Panc1 (cell line): ENCODE measurements at regions not wholly inside any gene's neighbourhood (a gene's known extent, or its start where the extent isn't known, plus 50 kb on each side); places are given as distances from the start of the nearest gene placed in this dataset.

Experiments
- ATAC-seq: fragments of 200-7000 bp; cut with Tn5 transposase; 2 replicates; pipeline ENCODE4 v1.9.1; 2020; ENCODE audit warnings: mild to moderate bottlenecking, moderate library complexity
- BruUV-seq: library from RNA; stranded (reverse); fragments of 400-500 nt; replicated peaks from 2 replicates; lab custom pipeline; 2021; lab: Mats Ljungman, UMichigan
- CTCF ChIA-PET: fragments of 300-600 bp; sonication (Branson Sonifier 250); formaldehyde crosslinking; loops from one replicate; lab custom pipeline; 2022; ENCODE audit warnings: antibody characterized with exemption; lab: Charles Lee
- POLR2A ChIA-PET: fragments of 300-600 bp; sonication (Branson Sonifier 250); formaldehyde crosslinking; loops from one replicate; lab custom pipeline; 2022; ENCODE audit warnings: antibody characterized with exemption; lab: Charles Lee
- DNase-seq: peaks from one replicate; pipeline ENCODE4 v3.0.0-alpha.2; 2010; ENCODE audit warnings: low read depth, low spot score
- H3K27ac ChIP-seq: 2 replicates; pipeline ENCODE4 v1.5.1; 2011; ENCODE audit warnings: mild to moderate bottlenecking, low read length, inconsistent platforms
- H3K27me3 ChIP-seq: fragments of 200-500 bp; sonication (Bioruptor generic); 2 replicates; pipeline ENCODE4 v1.6.0; 2014; ENCODE audit warnings: low read length, inconsistent platforms; ENCODE audit not compliant: control insufficient read depth, insufficient read depth
- H3K36me3 ChIP-seq: fragments of 200-500 bp; sonication (Bioruptor generic); 2 replicates; pipeline ENCODE4 v1.5.1; 2014; ENCODE audit warnings: inconsistent platforms, mild to moderate bottlenecking, low read length, moderate library complexity; ENCODE audit not compliant: control insufficient read depth, insufficient read depth
- H3K4me1 ChIP-seq: 2 replicates; pipeline ENCODE4 v1.5.1; 2011; ENCODE audit warnings: inconsistent platforms, mild to moderate bottlenecking, low read length, moderate library complexity; ENCODE audit not compliant: control insufficient read depth, insufficient read depth
- H3K4me3 ChIP-seq, 2 experiments: 2 replicates each; pipeline ENCODE4 v1.5.1; 2011 to 2012; ENCODE audit warnings: low read depth in 2 of 2, low read length in 2 of 2, mild to moderate bottlenecking in 2 of 2, inconsistent platforms in 1 of 2, moderate library complexity in 1 of 2
- H3K9me3 ChIP-seq: fragments of 200-500 bp; sonication (Bioruptor generic); 2 replicates; pipeline ENCODE4 v1.5.1; 2014; ENCODE audit warnings: low read depth, mild to moderate bottlenecking, inconsistent platforms, low read length, moderate library complexity; ENCODE audit not compliant: control insufficient read depth, insufficient read depth
- POLR2AphosphoS5 ChIP-seq: IDR thresholded peaks from 2 replicates; pipeline ENCODE4 v1.6.1; 2012; ENCODE audit warnings: mild to moderate bottlenecking, low read depth, low read length, moderate library complexity
- REST ChIP-seq, 2 experiments: IDR thresholded peaks; 2 replicates each; pipeline ENCODE4 v1.6.1; 2011 to 2012; ENCODE audit warnings: low read depth in 2 of 2, control low read depth in 1 of 2, low read length in 1 of 2, mild to moderate bottlenecking in 1 of 2, moderate library complexity in 1 of 2; ENCODE audit not compliant: insufficient read depth in 1 of 2
- SIN3A ChIP-seq: IDR thresholded peaks from 2 replicates; pipeline ENCODE4 v1.6.1; 2012; ENCODE audit warnings: low read depth, mild to moderate bottlenecking, low read length, moderate library complexity, borderline replicate concordance; ENCODE audit not compliant: insufficient read depth
- TCF7L2 ChIP-seq: IDR thresholded peaks from 2 replicates; pipeline ENCODE4 v1.6.1; 2011; ENCODE audit warnings: mild to moderate bottlenecking, low read depth, low read length, inconsistent platforms
- in situ Hi-C: cut with HindIII; loops from 2 replicates; pipeline ENCODE4 v1.10.0; 2016; ENCODE audit warnings: low sequenced_read_pairs, low pct_unique_long_range_greater_than_20kb
- intact Hi-C: fragments of 100-400 bp; cut with micrococcal nuclease; formaldehyde crosslinking; loops from one replicate; pipeline ENCODE4 v1.10.0; 2022; ENCODE audit not compliant: unreplicated experiment
- TF ChIP-seq, protein P1 (sequence below): fragments of 450-650 bp; IDR thresholded peaks from 2 replicates; pipeline ENCODE4 v1.5.1; 2017; ENCODE audit warnings: mild to moderate bottlenecking

DNA sequence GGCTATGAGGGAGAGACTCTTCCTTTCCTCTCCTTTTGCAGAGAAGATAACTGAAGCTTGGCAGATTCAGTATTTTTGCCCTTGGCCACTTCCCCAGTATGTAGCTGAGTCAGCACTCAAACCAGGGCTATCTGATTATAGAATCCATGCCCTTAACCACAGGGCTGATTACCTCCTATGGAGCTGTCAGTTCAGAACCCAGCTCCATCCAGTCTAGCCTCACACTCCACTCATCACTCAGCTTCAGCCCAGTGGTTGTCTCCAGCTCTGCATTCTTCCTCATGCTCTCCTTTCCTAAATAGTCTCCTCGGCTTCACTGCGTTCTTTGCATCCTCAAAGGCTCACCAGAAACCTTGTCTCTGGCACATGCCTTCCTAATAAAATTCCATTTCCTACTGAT is 151.6 kb upstream of the BLID start:
- DNase-seq: no peak
- BruUV-seq: no TSS peak
- POLR2A ChIA-PET: no interaction called here

GRCh38 chr11:122265981-122266380 is 150.0 kb upstream of the BLID start:
- BruUV-seq: no TSS peak
- no peaks in the 10 kb centered on the region for H3K36me3 ChIP-seq
- in situ Hi-C loops (no loop called here), intact Hi-C loops (no loop called here)
- POLR2A ChIA-PET: interaction anchor here (0.6 kb wide), 2 partner anchors 13 to 733 kb away, joined by 5 to 6 read pairs; no protein-coding TSS in a partner anchor
- no peak overlapping the region for H3K4me3 ChIP-seq
- no peaks in the 10 kb centered on the region for H3K4me1 ChIP-seq
- CTCF ChIA-PET: no interaction called here
- DNase-seq (no peak), ATAC-seq (no peak)
- peaks cover 11% of the 10 kb centered on the region for H3K27me3 ChIP-seq
- TF ChIP-seq POLR2AphosphoS5: no peak
- TF ChIP-seq REST (IDR thresholded peaks at IDR 0.05; ENCODE audit: insufficient read depth in 1 of 2, low read depth in 2 of 2, low read length in 1 of 2): no peak
- no peak for TF ChIP-seq TCF7L2
- TF ChIP-seq, protein P1, sequence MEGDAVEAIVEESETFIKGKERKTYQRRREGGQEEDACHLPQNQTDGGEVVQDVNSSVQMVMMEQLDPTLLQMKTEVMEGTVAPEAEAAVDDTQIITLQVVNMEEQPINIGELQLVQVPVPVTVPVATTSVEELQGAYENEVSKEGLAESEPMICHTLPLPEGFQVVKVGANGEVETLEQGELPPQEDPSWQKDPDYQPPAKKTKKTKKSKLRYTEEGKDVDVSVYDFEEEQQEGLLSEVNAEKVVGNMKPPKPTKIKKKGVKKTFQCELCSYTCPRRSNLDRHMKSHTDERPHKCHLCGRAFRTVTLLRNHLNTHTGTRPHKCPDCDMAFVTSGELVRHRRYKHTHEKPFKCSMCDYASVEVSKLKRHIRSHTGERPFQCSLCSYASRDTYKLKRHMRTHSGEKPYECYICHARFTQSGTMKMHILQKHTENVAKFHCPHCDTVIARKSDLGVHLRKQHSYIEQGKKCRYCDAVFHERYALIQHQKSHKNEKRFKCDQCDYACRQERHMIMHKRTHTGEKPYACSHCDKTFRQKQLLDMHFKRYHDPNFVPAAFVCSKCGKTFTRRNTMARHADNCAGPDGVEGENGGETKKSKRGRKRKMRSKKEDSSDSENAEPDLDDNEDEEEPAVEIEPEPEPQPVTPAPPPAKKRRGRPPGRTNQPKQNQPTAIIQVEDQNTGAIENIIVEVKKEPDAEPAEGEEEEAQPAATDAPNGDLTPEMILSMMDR: no peak
- TF ChIP-seq SIN3A: no peak
- H3K27ac ChIP-seq: no peak overlapping the region
- H3K9me3 ChIP-seq: no peaks in the 10 kb centered on the region

More for the DNA sequence above, 151.6 kb upstream of the BLID start:
- peaks cover 8% of the 10 kb centered on the region; the same call in 1 of the 2 replicates for H3K27me3 ChIP-seq
- H3K27ac ChIP-seq: no peak overlapping the region
- no peaks in the 10 kb centered on the region for H3K36me3 ChIP-seq
- intact Hi-C loops (no loop called here), in situ Hi-C loops (no loop called here)
- H3K4me3 ChIP-seq: no peak overlapping the region
- ATAC-seq: no peak
- H3K9me3 ChIP-seq: no peaks in the 10 kb centered on the region
- no peaks in the 10 kb centered on the region for H3K4me1 ChIP-seq
- TF ChIP-seq POLR2AphosphoS5: no peak
- TF ChIP-seq, protein P1: no peak
- no peak for TF ChIP-seq TCF7L2
- TF ChIP-seq REST (IDR thresholded peaks at IDR 0.05; ENCODE audit: insufficient read depth in 1 of 2, low read depth in 2 of 2, low read length in 1 of 2): no peak
- TF ChIP-seq SIN3A: no peak
- CTCF ChIA-PET: no interaction called here
